ENCODE measurements at regions not wholly inside any gene's neighbourhood (a gene's known extent, or its start where the extent isn't known, plus 50 kb on each side); places are given as distances from the start of the nearest gene placed in this dataset.
"Not testable (repeated sequence)": the region's sequence is repeated elsewhere in the genome, so short reads cannot be mapped to it uniquely, and the experiment has no call there.

GRCh38 chr6:34646714-34647113 lies 49.9 kb downstream of the ILRUN start:
- no peak for DNase-seq (ENCODE audit: low read depth)

GRCh38 chr6:34645627-34646026 lies 50.9 kb downstream of the ILRUN start:
- DNase-seq (ENCODE audit: low read depth): no peak

- no peak for DNase-seq (ENCODE audit: low read depth)
Observed at GRCh38 chr6:34644716-34645115, 51.9 kb downstream of the ILRUN start.

- no peak for DNase-seq (ENCODE audit: low read depth)
Observed at GRCh38 chr6:34642427-34642826, 54.1 kb downstream of the ILRUN start.

- DNase-seq (ENCODE audit: low read depth): not testable (repeated sequence)
Observed at GRCh38 chr6:34640074-34640849, 56.3 kb downstream of the ILRUN start.

GRCh38 chr6:34638834-34639736 lies 57.5 kb downstream of the ILRUN start:
- no peak for DNase-seq (ENCODE audit: low read depth)

- no peak for DNase-seq (ENCODE audit: low read depth)
Observed at GRCh38 chr6:34633785-34634184, 62.8 kb downstream of the ILRUN start.

- DNase-seq (ENCODE audit: low read depth): no peak
Observed at GRCh38 chr6:34633256-34633655, 63.3 kb downstream of the ILRUN start.

- DNase-seq (ENCODE audit: low read depth): peak; percentile 77
Observed at GRCh38 chr6:34630040-34630439, 66.5 kb downstream of the ILRUN start.

- DNase-seq (ENCODE audit: low read depth): no peak
Observed at GRCh38 chr6:34627296-34627695, 69.3 kb downstream of the ILRUN start.

GRCh38 chr6:34618430-34619182 lies 62.5 kb upstream of the SPDEF start:
- no peak for DNase-seq (ENCODE audit: low read depth)

GRCh38 chr6:34617231-34617630 lies 61.1 kb upstream of the SPDEF start:
- no peak for DNase-seq (ENCODE audit: low read depth)

GRCh38 chr6:34616227-34616585 lies 60.1 kb upstream of the SPDEF start:
- DNase-seq (ENCODE audit: low read depth): no peak

GRCh38 chr6:34615574-34616226 lies 59.6 kb upstream of the SPDEF start:
- DNase-seq (ENCODE audit: low read depth): no peak

GRCh38 chr6:34610819-34611477 lies 54.8 kb upstream of the SPDEF start:
- DNase-seq (ENCODE audit: low read depth): peak; percentile 66

GRCh38 chr6:34608321-34609091 lies 52.4 kb upstream of the SPDEF start:
- DNase-seq (ENCODE audit: low read depth): no peak

- no peak for DNase-seq (ENCODE audit: low read depth)
Observed at GRCh38 chr6:34606477-34607265, 50.5 kb upstream of the SPDEF start.
